ENCODE measurements at regions not wholly inside any gene's neighbourhood (a gene's known extent, or its start where the extent isn't known, plus 50 kb on each side); places are given as distances from the start of the nearest gene placed in this dataset.

- Histone ChIP-seq H3K4me3 (no peak overlapping the region), H3K9me3 (no peaks in the 10 kb centered on the region), H3K27me3 (no peaks in the 10 kb centered on the region), H3K4me1 (no peaks in the 10 kb centered on the region), H3K36me3 (no peaks in the 10 kb centered on the region), H3K27ac (no peak overlapping the region)
- TF ChIP-seq, protein P1, sequence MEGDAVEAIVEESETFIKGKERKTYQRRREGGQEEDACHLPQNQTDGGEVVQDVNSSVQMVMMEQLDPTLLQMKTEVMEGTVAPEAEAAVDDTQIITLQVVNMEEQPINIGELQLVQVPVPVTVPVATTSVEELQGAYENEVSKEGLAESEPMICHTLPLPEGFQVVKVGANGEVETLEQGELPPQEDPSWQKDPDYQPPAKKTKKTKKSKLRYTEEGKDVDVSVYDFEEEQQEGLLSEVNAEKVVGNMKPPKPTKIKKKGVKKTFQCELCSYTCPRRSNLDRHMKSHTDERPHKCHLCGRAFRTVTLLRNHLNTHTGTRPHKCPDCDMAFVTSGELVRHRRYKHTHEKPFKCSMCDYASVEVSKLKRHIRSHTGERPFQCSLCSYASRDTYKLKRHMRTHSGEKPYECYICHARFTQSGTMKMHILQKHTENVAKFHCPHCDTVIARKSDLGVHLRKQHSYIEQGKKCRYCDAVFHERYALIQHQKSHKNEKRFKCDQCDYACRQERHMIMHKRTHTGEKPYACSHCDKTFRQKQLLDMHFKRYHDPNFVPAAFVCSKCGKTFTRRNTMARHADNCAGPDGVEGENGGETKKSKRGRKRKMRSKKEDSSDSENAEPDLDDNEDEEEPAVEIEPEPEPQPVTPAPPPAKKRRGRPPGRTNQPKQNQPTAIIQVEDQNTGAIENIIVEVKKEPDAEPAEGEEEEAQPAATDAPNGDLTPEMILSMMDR (IDR thresholded peaks at IDR 0.05), result no peak
- TF ChIP-seq POLR2A (IDR thresholded peaks at IDR 0.05), result no peak
- 54% methylated on average over 5 of the region's 13 CpGs for WGBS (ENCODE audit: insufficient coverage, low coverage, low lambda C conversion rate, missing lambda C conversion rate)
- intact Hi-C loops (cut with DNase I), result no loop called here
- no peak for DNase-seq
- peak; percentile 18 to 48 (median 34) for ATAC-seq
Measured at GRCh38 chr13:105272660-105273631, 1262.5 kb downstream of the EFNB2 start.

DNA sequence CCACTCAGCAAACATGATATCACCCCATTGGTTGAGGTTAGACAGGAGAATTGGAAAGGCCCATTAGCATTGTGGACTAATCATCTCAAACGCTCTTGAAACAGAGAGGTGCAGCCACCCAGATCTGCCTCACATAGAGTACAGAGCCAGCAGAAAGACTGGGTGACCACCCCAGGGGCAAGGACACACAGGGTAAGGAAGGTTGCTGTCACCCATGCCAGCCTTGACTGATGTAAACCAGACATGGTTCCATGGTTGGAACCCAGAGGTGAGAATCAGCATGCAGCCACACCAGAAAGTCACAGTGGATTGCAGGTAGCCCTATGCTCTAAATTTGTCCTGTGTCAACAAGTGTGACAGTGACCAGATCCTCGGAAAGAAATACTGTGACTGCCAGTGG, 1268.8 kb downstream of the EFNB2 start:
- Histone ChIP-seq H3K36me3 (no peaks in the 10 kb centered on the region), H3K4me1 (no peaks in the 10 kb centered on the region), H3K4me3 (no peak overlapping the region), H3K27me3 (no peaks in the 10 kb centered on the region), H3K9me3 (no peaks in the 10 kb centered on the region), H3K27ac (no peak overlapping the region)
- ATAC-seq, result no peak
- no peak for DNase-seq
- intact Hi-C loops (cut with DNase I), result no loop called here
- WGBS (ENCODE audit: insufficient coverage, low coverage, low lambda C conversion rate, missing lambda C conversion rate), result no CpG with 5 or more reads among the region's 2 CpGs
- TF ChIP-seq POLR2A (IDR thresholded peaks at IDR 0.05), result no peak
- TF ChIP-seq, protein P1 (IDR thresholded peaks at IDR 0.05), result no peak

DNA sequence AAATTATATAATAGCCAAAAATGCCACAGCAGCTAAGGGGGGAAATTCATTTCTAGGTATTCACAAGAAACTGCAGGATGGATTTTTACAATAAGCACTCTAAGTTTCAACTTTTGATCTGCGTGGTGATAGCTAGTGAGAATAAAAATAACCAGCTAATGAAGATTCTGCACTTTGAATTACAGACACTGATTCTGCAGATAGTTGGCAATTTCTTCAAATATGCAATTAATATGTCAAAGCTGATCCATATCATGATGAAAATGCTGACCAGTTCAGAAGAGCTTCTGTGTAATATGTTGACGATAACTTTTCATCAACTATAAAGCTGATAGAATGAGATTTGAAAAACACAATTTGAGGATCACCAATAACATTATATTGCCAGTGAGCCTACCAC, 1272.9 kb downstream of the EFNB2 start:
- DNase-seq (no peak), ATAC-seq (no peak)
- Histone ChIP-seq H3K36me3 (no peaks in the 10 kb centered on the region), H3K27ac (no peak overlapping the region), H3K4me1 (no peaks in the 10 kb centered on the region), H3K27me3 (no peaks in the 10 kb centered on the region), H3K9me3 (no peaks in the 10 kb centered on the region), H3K4me3 (no peak overlapping the region)
- TF ChIP-seq, protein P1 (IDR thresholded peaks at IDR 0.05), result no peak
- no peak for TF ChIP-seq POLR2A (IDR thresholded peaks at IDR 0.05)
- WGBS (ENCODE audit: insufficient coverage, low coverage, low lambda C conversion rate, missing lambda C conversion rate), result 78% methylated on average over 2 of the region's 2 CpGs
- intact Hi-C loops (cut with DNase I), result no loop called here

GRCh38 chr13:105259426-105259825, 1276.0 kb downstream of the EFNB2 start:
- H3K36me3 ChIP-seq, result no peaks in the 10 kb centered on the region
- H3K9me3 ChIP-seq, result no peaks in the 10 kb centered on the region
- intact Hi-C loops (cut with DNase I), result no loop called here
- H3K4me1 ChIP-seq, result no peaks in the 10 kb centered on the region
- 54% methylated on average over 6 of the region's 6 CpGs for WGBS (ENCODE audit: insufficient coverage, low coverage, low lambda C conversion rate, missing lambda C conversion rate)
- no peak overlapping the region for H3K27ac ChIP-seq
- TF ChIP-seq POLR2A (IDR thresholded peaks at IDR 0.05), result no peak
- TF ChIP-seq, protein P1 (IDR thresholded peaks at IDR 0.05), result no peak
- H3K27me3 ChIP-seq, result no peaks in the 10 kb centered on the region
- no peak for ATAC-seq
- H3K4me3 ChIP-seq, result no peak overlapping the region
- DNase-seq, result no peak

All from right lobe of liver (tissue), 6 donors.